HCT116 (cell line): ENCODE measurements at regions not wholly inside any gene's neighbourhood (a gene's known extent, or its start where the extent isn't known, plus 50 kb on each side); places are given as distances from the start of the nearest gene placed in this dataset.

Experiments used
- ATF3 ChIP-seq: IDR thresholded peaks from 2 replicates; pipeline ENCODE4 v1.6.1; 2012
- CTCF ChIP-seq, 3 experiments: fragments of 200-600 bp in 1 of 3; sonication (generic) in 1 of 3; IDR thresholded peaks in 2 of 3; conservative IDR thresholded peaks in 1 of 3; 2 replicates each; pipeline ENCODE4 v1.5.1; 2012 to 2017; ENCODE audit warnings: low read depth in 2 of 3, low read length in 2 of 3, antibody characterized with exemption in 1 of 3, borderline replicate concordance in 1 of 3, control low read depth in 1 of 3, mild to moderate bottlenecking in 1 of 3, mixed read lengths in 1 of 3, mixed run types in 1 of 3, moderate library complexity in 1 of 3; ENCODE audit not compliant: insufficient read depth in 1 of 3
- POLR2A ChIP-seq: IDR thresholded peaks from 2 replicates; pipeline ENCODE4 v1.7.0; 2011; ENCODE audit warnings: borderline replicate concordance; ENCODE audit not compliant: insufficient read depth, insufficient read length; ENCODE audit errors: extremely low read depth
- POLR2AphosphoS5 ChIP-seq: IDR thresholded peaks from 2 replicates; pipeline ENCODE4 v1.6.1; 2011; ENCODE audit warnings: mild to moderate bottlenecking, low read depth, low read length, moderate library complexity
- RAD21 ChIP-seq: IDR thresholded peaks from 2 replicates; pipeline ENCODE4 v1.6.1; 2012; ENCODE audit warnings: low read depth, mild to moderate bottlenecking
- SP1 ChIP-seq: IDR thresholded peaks from 2 replicates; pipeline ENCODE4 v1.6.1; 2012; ENCODE audit warnings: low read depth
- SRF ChIP-seq: IDR thresholded peaks from 2 replicates; pipeline ENCODE4 v1.6.1; 2012; ENCODE audit warnings: low read depth
- YY1 ChIP-seq: IDR thresholded peaks from 2 replicates; pipeline ENCODE4 v1.6.1; 2011; ENCODE audit warnings: low read length, low read depth, moderate library complexity, mild to moderate bottlenecking; ENCODE audit not compliant: insufficient replicate concordance; ENCODE audit errors: extremely low read depth
- ZBTB33 ChIP-seq: IDR thresholded peaks from 2 replicates; pipeline ENCODE4 v1.6.1; 2011; ENCODE audit warnings: mild to moderate bottlenecking, low read length, moderate library complexity; ENCODE audit not compliant: insufficient replicate concordance; ENCODE audit errors: extremely low read depth

- TF ChIP-seq CTCF (IDR thresholded peaks at IDR 0.05 in 2 of 3, conservative IDR thresholded peaks at IDR 0.05 in 1 of 3; ENCODE audit: borderline replicate concordance in 1 of 3, insufficient read depth in 1 of 3, low read depth in 2 of 3, low read length in 2 of 3) (no peak), SRF (no peak), RAD21 (no peak), ATF3 (no peak), POLR2AphosphoS5 (no peak), POLR2A (no peak), SP1 (no peak), ZBTB33 (no peak), YY1 (no peak)
These were observed 59.6 kb upstream of the NUPR2 start for GRCh38 chr7:56175771-56176170.
